Keratinocyte (primary cell): ENCODE measurements at regions not wholly inside any gene's neighbourhood (a gene's known extent, or its start where the extent isn't known, plus 50 kb on each side); places are given as distances from the start of the nearest gene placed in this dataset.
"Not testable (repeated sequence)": the region's sequence is repeated elsewhere in the genome, so short reads cannot be mapped to it uniquely, and the experiment has no call there.

Source experiments
- CTCF ChIP-seq, 3 experiments: IDR thresholded peaks in 1 of 3; conservative IDR thresholded peaks in 1 of 3; optimal IDR thresholded peaks in 1 of 3; 2 replicates in 2 of 3; 3 replicates in 1 of 3; pipeline versions ENCODE3 to v1.5.1; 2011; ENCODE audit warnings: low read length in 3 of 3, mild to moderate bottlenecking in 3 of 3, moderate library complexity in 2 of 3, control low read depth in 1 of 3, inconsistent platforms in 1 of 3; ENCODE audit not compliant: insufficient read depth in 2 of 3; ENCODE audit errors: extremely low read depth in 1 of 3
- EZH2 ChIP-seq: IDR thresholded peaks from one replicate; pipeline ENCODE4 v1.6.1; 2012; ENCODE audit warnings: inconsistent platforms, mild to moderate bottlenecking, low read length, moderate library complexity

GRCh38 chr1:83383107-83383506, 615.8 kb downstream of the TTLL7 start:
- not testable (repeated sequence) for TF ChIP-seq CTCF (optimal IDR thresholded peaks at IDR 0.05 in 1 of 3, IDR thresholded peaks at IDR 0.05 in 1 of 3, conservative IDR thresholded peaks at IDR 0.05 in 1 of 3; ENCODE audit: extremely low read depth in 1 of 3, insufficient read depth in 2 of 3, low read length in 3 of 3); EZH2
